Epidermal melanocyte (primary cell): ENCODE measurements at regions not wholly inside any gene's neighbourhood (a gene's known extent, or its start where the extent isn't known, plus 50 kb on each side); places are given as distances from the start of the nearest gene placed in this dataset.

Experiments used
- DNase-seq: peaks from one replicate; pipeline ENCODE4 v3.0.0; 2011; ENCODE audit warnings: low spot score; ENCODE audit not compliant: insufficient read length

- DNase-seq = no peak
These were observed 780.9 kb downstream of the BRD1 start for GRCh38 chr22:49046546-49047361.

- no peak for DNase-seq
These were observed 781.6 kb downstream of the BRD1 start for GRCh38 chr22:49046000-49046545.

- no peak for DNase-seq
These were observed 782.4 kb downstream of the BRD1 start for GRCh38 chr22:49045276-49045675.

GRCh38 chr22:49044776-49045175, 782.9 kb downstream of the BRD1 start:
- no peak for DNase-seq

- no peak for DNase-seq
These were observed 783.6 kb downstream of the BRD1 start for GRCh38 chr22:49044091-49044490.

GRCh38 chr22:49042877-49043859, 784.5 kb downstream of the BRD1 start:
- no peak for DNase-seq

GRCh38 chr22:49042066-49042465, 785.6 kb downstream of the BRD1 start:
- no peak for DNase-seq

GRCh38 chr22:49040754-49041467, 786.8 kb downstream of the BRD1 start:
- no peak for DNase-seq

GRCh38 chr22:49040111-49040510, 787.6 kb downstream of the BRD1 start:
- no peak for DNase-seq

- no peak for DNase-seq
These were observed 788.0 kb downstream of the BRD1 start for GRCh38 chr22:49039625-49040024.

GRCh38 chr22:49037701-49038245, 789.9 kb downstream of the BRD1 start:
- no peak for DNase-seq

GRCh38 chr22:49036513-49036912, 791.2 kb downstream of the BRD1 start:
- DNase-seq = no peak

GRCh38 chr22:49035818-49036457, 791.7 kb downstream of the BRD1 start:
- DNase-seq = no peak

GRCh38 chr22:49034836-49035817, 792.5 kb downstream of the BRD1 start:
- DNase-seq = no peak

GRCh38 chr22:49033616-49034015, 794.1 kb downstream of the BRD1 start:
- no peak for DNase-seq

- no peak for DNase-seq
These were observed 794.9 kb downstream of the BRD1 start for GRCh38 chr22:49032821-49033220.

GRCh38 chr22:49031746-49032330, 795.8 kb downstream of the BRD1 start:
- no peak for DNase-seq

GRCh38 chr22:49028111-49028510, 799.6 kb downstream of the BRD1 start:
- no peak for DNase-seq

GRCh38 chr22:49027368-49027670, 800.4 kb downstream of the BRD1 start:
- no peak for DNase-seq
